ENCODE measurements at regions not wholly inside any gene's neighbourhood (a gene's known extent, or its start where the extent isn't known, plus 50 kb on each side); places are given as distances from the start of the nearest gene placed in this dataset.
"Not testable (repeated sequence)": the region's sequence is repeated elsewhere in the genome, so short reads cannot be mapped to it uniquely, and the experiment has no call there.

- no peak for DNase-seq (ENCODE audit: low spot score)
- Histone ChIP-seq H3K36me3 (ENCODE audit: low read depth) (no peaks in the 10 kb centered on the region), H3K27me3 (ENCODE audit: insufficient read depth, poor library complexity, severe bottlenecking) (no peaks in the 10 kb centered on the region), H3K9me3 (ENCODE audit: severe bottlenecking) (no peaks in the 10 kb centered on the region), H3K4me3 (ENCODE audit: severe bottlenecking) (no peak overlapping the region), H3K27ac (ENCODE audit: poor library complexity, severe bottlenecking) (no peak overlapping the region), H3K4me1 (ENCODE audit: insufficient read depth, poor library complexity, severe bottlenecking) (no peaks in the 10 kb centered on the region)
- TF ChIP-seq CTCF (IDR thresholded peaks at IDR 0.05; ENCODE audit: poor library complexity, severe bottlenecking): no peak
- ATAC-seq (ENCODE audit: low read depth): no peak
Observed at GRCh38 chr16:65808790-65809189, 557.7 kb upstream of the CDH5 start.

- TF ChIP-seq CTCF (IDR thresholded peaks at IDR 0.05; ENCODE audit: poor library complexity, severe bottlenecking): no peak
- Histone ChIP-seq H3K36me3 (ENCODE audit: low read depth) (no peaks in the 10 kb centered on the region), H3K4me1 (ENCODE audit: insufficient read depth, poor library complexity, severe bottlenecking) (no peaks in the 10 kb centered on the region), H3K9me3 (ENCODE audit: severe bottlenecking) (no peaks in the 10 kb centered on the region), H3K27me3 (ENCODE audit: insufficient read depth, poor library complexity, severe bottlenecking) (no peaks in the 10 kb centered on the region), H3K27ac (ENCODE audit: poor library complexity, severe bottlenecking) (no peak overlapping the region), H3K4me3 (ENCODE audit: severe bottlenecking) (no peak overlapping the region)
- DNase-seq (ENCODE audit: low spot score): no peak
- ATAC-seq (ENCODE audit: low read depth): no peak
Observed at GRCh38 chr16:65807858-65808257, 558.6 kb upstream of the CDH5 start.

- not testable (repeated sequence) for DNase-seq (ENCODE audit: low spot score); H3K36me3 ChIP-seq (ENCODE audit: low read depth); H3K9me3 ChIP-seq (ENCODE audit: severe bottlenecking); H3K4me1 ChIP-seq (ENCODE audit: insufficient read depth, poor library complexity, severe bottlenecking); H3K27me3 ChIP-seq (ENCODE audit: insufficient read depth, poor library complexity, severe bottlenecking); H3K27ac ChIP-seq (ENCODE audit: poor library complexity, severe bottlenecking); ATAC-seq (ENCODE audit: low read depth); H3K4me3 ChIP-seq (ENCODE audit: severe bottlenecking)
Observed at GRCh38 chr16:65805704-65806103, 560.8 kb upstream of the CDH5 start.

GRCh38 chr16:65796481-65796880, 570.0 kb upstream of the CDH5 start:
- no peak for TF ChIP-seq CTCF (IDR thresholded peaks at IDR 0.05; ENCODE audit: poor library complexity, severe bottlenecking)
- Histone ChIP-seq H3K27ac (ENCODE audit: poor library complexity, severe bottlenecking) (no peak overlapping the region), H3K36me3 (ENCODE audit: low read depth) (no peaks in the 10 kb centered on the region), H3K4me1 (ENCODE audit: insufficient read depth, poor library complexity, severe bottlenecking) (no peaks in the 10 kb centered on the region), H3K9me3 (ENCODE audit: severe bottlenecking) (no peaks in the 10 kb centered on the region), H3K4me3 (ENCODE audit: severe bottlenecking) (no peak overlapping the region), H3K27me3 (ENCODE audit: insufficient read depth, poor library complexity, severe bottlenecking) (no peaks in the 10 kb centered on the region)
- no peak for DNase-seq (ENCODE audit: low spot score)
- ATAC-seq (ENCODE audit: low read depth): no peak

- no peaks in the 10 kb centered on the region for H3K9me3 ChIP-seq (ENCODE audit: severe bottlenecking)
- H3K4me3 ChIP-seq (ENCODE audit: severe bottlenecking): no peak overlapping the region
- DNase-seq (ENCODE audit: low spot score): no peak
- H3K36me3 ChIP-seq (ENCODE audit: low read depth): no peaks in the 10 kb centered on the region
- no peak overlapping the region for H3K27ac ChIP-seq (ENCODE audit: poor library complexity, severe bottlenecking)
- H3K4me1 ChIP-seq (ENCODE audit: insufficient read depth, poor library complexity, severe bottlenecking): no peaks in the 10 kb centered on the region
- H3K27me3 ChIP-seq (ENCODE audit: insufficient read depth, poor library complexity, severe bottlenecking): no peaks in the 10 kb centered on the region
- no peak for ATAC-seq (ENCODE audit: low read depth)
- TF ChIP-seq CTCF (IDR thresholded peaks at IDR 0.05; ENCODE audit: poor library complexity, severe bottlenecking): no peak
Observed at GRCh38 chr16:65794973-65795372, 571.5 kb upstream of the CDH5 start.
